ENCODE measurements at regions not wholly inside any gene's neighbourhood (a gene's known extent, or its start where the extent isn't known, plus 50 kb on each side); places are given as distances from the start of the nearest gene placed in this dataset.

GRCh38 chr20:63074182-63074581 is 67.4 kb upstream of the BHLHE23 start:
- 99% methylated on average over 8 of the region's 9 CpGs for WGBS (ENCODE audit: insufficient coverage)
- Histone ChIP-seq H3K27me3 (replicated peaks in 2 of 5; ENCODE audit: control insufficient read depth in 4 of 5, insufficient read depth in 5 of 5, low read length in 4 of 5) (peaks cover 4 to 63% (median 19%) of the 10 kb centered on the region in 5 experiments), H3K4me3 (ENCODE audit: control insufficient read depth in 1 of 7, extremely low read depth in 1 of 7, insufficient read depth in 4 of 7, low read depth in 2 of 7, low read length in 6 of 7) (no peak overlapping the region), H3K4me1 (ENCODE audit: control extremely low read depth in 1 of 4, control insufficient read depth in 4 of 4, insufficient read depth in 4 of 4, low read length in 3 of 4) (no peaks in the 10 kb centered on the region), H3K36me3 (ENCODE audit: control insufficient read depth in 4 of 4, insufficient read depth in 4 of 4, low read length in 3 of 4) (no peaks in the 10 kb centered on the region), H3K27ac (ENCODE audit: insufficient read depth in 1 of 2, low read depth in 1 of 2, low read length in 2 of 2, poor library complexity in 1 of 2, severe bottlenecking in 2 of 2) (no peak overlapping the region), H3K9me3 (ENCODE audit: control extremely low read depth in 1 of 5, control insufficient read depth in 4 of 5, insufficient read depth in 2 of 5, low read depth in 1 of 5, low read length in 4 of 5) (peaks cover 0 to 26% (median 5%) of the 10 kb centered on the region in 5 experiments)
- ChIA-PET CTCF (no interaction called here), POLR2A (no interaction called here)
- no peak for DNase-seq

- H3K27ac ChIP-seq (ENCODE audit: insufficient read depth in 1 of 2, low read depth in 1 of 2, low read length in 2 of 2, poor library complexity in 1 of 2, severe bottlenecking in 2 of 2), result no peak overlapping the region
- WGBS (ENCODE audit: insufficient coverage), result 78% methylated on average over 6 of the region's 6 CpGs
- no peak for DNase-seq
- POLR2A ChIA-PET, result no interaction called here
- peaks cover 4 to 67% (median 19%) of the 10 kb centered on the region in 5 experiments for H3K27me3 ChIP-seq (replicated peaks in 2 of 5; ENCODE audit: control insufficient read depth in 4 of 5, insufficient read depth in 5 of 5, low read length in 4 of 5)
- H3K9me3 ChIP-seq (ENCODE audit: control extremely low read depth in 1 of 5, control insufficient read depth in 4 of 5, insufficient read depth in 2 of 5, low read depth in 1 of 5, low read length in 4 of 5), result peaks cover 0 to 26% (median 5%) of the 10 kb centered on the region in 5 experiments
- CTCF ChIA-PET, result no interaction called here
- no peaks in the 10 kb centered on the region for H3K36me3 ChIP-seq (ENCODE audit: control insufficient read depth in 4 of 4, insufficient read depth in 4 of 4, low read length in 3 of 4)
- H3K4me3 ChIP-seq (ENCODE audit: control insufficient read depth in 1 of 7, extremely low read depth in 1 of 7, insufficient read depth in 4 of 7, low read depth in 2 of 7, low read length in 6 of 7), result no peak overlapping the region
- H3K4me1 ChIP-seq (ENCODE audit: control extremely low read depth in 1 of 4, control insufficient read depth in 4 of 4, insufficient read depth in 4 of 4, low read length in 3 of 4), result no peaks in the 10 kb centered on the region
Observed at GRCh38 chr20:63073738-63074065, 66.9 kb upstream of the BHLHE23 start.

- ChIA-PET POLR2A (no interaction called here), CTCF (interaction anchor here (0.6 kb wide), 1 partner anchor 54 kb away, joined by 3 read pairs; no protein-coding TSS in a partner anchor)
- H3K4me3 ChIP-seq (ENCODE audit: control insufficient read depth in 1 of 7, extremely low read depth in 1 of 7, insufficient read depth in 4 of 7, low read depth in 2 of 7, low read length in 6 of 7), result no peak overlapping the region
- H3K27me3 ChIP-seq (replicated peaks in 2 of 5; ENCODE audit: control insufficient read depth in 4 of 5, insufficient read depth in 5 of 5, low read length in 4 of 5), result peaks cover 4 to 70% (median 19%) of the 10 kb centered on the region in 5 experiments
- H3K9me3 ChIP-seq (ENCODE audit: control extremely low read depth in 1 of 5, control insufficient read depth in 4 of 5, insufficient read depth in 2 of 5, low read depth in 1 of 5, low read length in 4 of 5), result peaks cover 0 to 23% (median 5%) of the 10 kb centered on the region in 5 experiments
- no peak overlapping the region for H3K27ac ChIP-seq (ENCODE audit: insufficient read depth in 1 of 2, low read depth in 1 of 2, low read length in 2 of 2, poor library complexity in 1 of 2, severe bottlenecking in 2 of 2)
- no peaks in the 10 kb centered on the region for H3K4me1 ChIP-seq (ENCODE audit: control extremely low read depth in 1 of 4, control insufficient read depth in 4 of 4, insufficient read depth in 4 of 4, low read length in 3 of 4)
- H3K36me3 ChIP-seq (ENCODE audit: control insufficient read depth in 4 of 4, insufficient read depth in 4 of 4, low read length in 3 of 4), result no peaks in the 10 kb centered on the region
- WGBS (ENCODE audit: insufficient coverage), result 57% methylated on average over 13 of the region's 14 CpGs
- DNase-seq, result no peak
Observed at GRCh38 chr20:63072991-63073737, 66.4 kb upstream of the BHLHE23 start.

GRCh38 chr20:63072231-63072791 is 65.5 kb upstream of the BHLHE23 start:
- H3K4me1 ChIP-seq (ENCODE audit: control extremely low read depth in 1 of 4, control insufficient read depth in 4 of 4, insufficient read depth in 4 of 4, low read length in 3 of 4), result no peaks in the 10 kb centered on the region
- H3K4me3 ChIP-seq (ENCODE audit: control insufficient read depth in 1 of 7, extremely low read depth in 1 of 7, insufficient read depth in 4 of 7, low read depth in 2 of 7, low read length in 6 of 7), result no peak overlapping the region
- CTCF ChIA-PET, result interaction anchor here (0.6 kb wide), 1 partner anchor 55 kb away, joined by 3 read pairs; no protein-coding TSS in a partner anchor
- no peak overlapping the region for H3K27ac ChIP-seq (ENCODE audit: insufficient read depth in 1 of 2, low read depth in 1 of 2, low read length in 2 of 2, poor library complexity in 1 of 2, severe bottlenecking in 2 of 2)
- H3K9me3 ChIP-seq (ENCODE audit: control extremely low read depth in 1 of 5, control insufficient read depth in 4 of 5, insufficient read depth in 2 of 5, low read depth in 1 of 5, low read length in 4 of 5), result peaks cover 0 to 15% (median 5%) of the 10 kb centered on the region in 5 experiments
- 6% methylated on average over 29 of the region's 52 CpGs for WGBS (ENCODE audit: insufficient coverage)
- no peak for DNase-seq
- POLR2A ChIA-PET, result no interaction called here
- H3K27me3 ChIP-seq (replicated peaks in 2 of 5; ENCODE audit: control insufficient read depth in 4 of 5, insufficient read depth in 5 of 5, low read length in 4 of 5), result peaks cover 4 to 74% (median 19%) of the 10 kb centered on the region in 5 experiments
- no peaks in the 10 kb centered on the region for H3K36me3 ChIP-seq (ENCODE audit: control insufficient read depth in 4 of 4, insufficient read depth in 4 of 4, low read length in 3 of 4)

- Histone ChIP-seq H3K4me3 (ENCODE audit: control insufficient read depth in 1 of 7, extremely low read depth in 1 of 7, insufficient read depth in 4 of 7, low read depth in 2 of 7, low read length in 6 of 7) (no peak overlapping the region), H3K27ac (ENCODE audit: insufficient read depth in 1 of 2, low read depth in 1 of 2, low read length in 2 of 2, poor library complexity in 1 of 2, severe bottlenecking in 2 of 2) (no peak overlapping the region), H3K36me3 (ENCODE audit: control insufficient read depth in 4 of 4, insufficient read depth in 4 of 4, low read length in 3 of 4) (no peaks in the 10 kb centered on the region), H3K27me3 (replicated peaks in 2 of 5; ENCODE audit: control insufficient read depth in 4 of 5, insufficient read depth in 5 of 5, low read length in 4 of 5) (peaks cover 4 to 74% (median 19%) of the 10 kb centered on the region in 5 experiments), H3K9me3 (ENCODE audit: control extremely low read depth in 1 of 5, control insufficient read depth in 4 of 5, insufficient read depth in 2 of 5, low read depth in 1 of 5, low read length in 4 of 5) (peaks cover 0 to 14% (median 5%) of the 10 kb centered on the region in 5 experiments), H3K4me1 (ENCODE audit: control extremely low read depth in 1 of 4, control insufficient read depth in 4 of 4, insufficient read depth in 4 of 4, low read length in 3 of 4) (no peaks in the 10 kb centered on the region)
- WGBS (ENCODE audit: insufficient coverage), result 13% methylated on average over 28 of the region's 40 CpGs
- POLR2A ChIA-PET, result no interaction called here
- peak; percentile 30 to 44 (median 43) for DNase-seq
- CTCF ChIA-PET, result no interaction called here
Observed at GRCh38 chr20:63071541-63072181, 64.9 kb upstream of the BHLHE23 start.

DNA sequence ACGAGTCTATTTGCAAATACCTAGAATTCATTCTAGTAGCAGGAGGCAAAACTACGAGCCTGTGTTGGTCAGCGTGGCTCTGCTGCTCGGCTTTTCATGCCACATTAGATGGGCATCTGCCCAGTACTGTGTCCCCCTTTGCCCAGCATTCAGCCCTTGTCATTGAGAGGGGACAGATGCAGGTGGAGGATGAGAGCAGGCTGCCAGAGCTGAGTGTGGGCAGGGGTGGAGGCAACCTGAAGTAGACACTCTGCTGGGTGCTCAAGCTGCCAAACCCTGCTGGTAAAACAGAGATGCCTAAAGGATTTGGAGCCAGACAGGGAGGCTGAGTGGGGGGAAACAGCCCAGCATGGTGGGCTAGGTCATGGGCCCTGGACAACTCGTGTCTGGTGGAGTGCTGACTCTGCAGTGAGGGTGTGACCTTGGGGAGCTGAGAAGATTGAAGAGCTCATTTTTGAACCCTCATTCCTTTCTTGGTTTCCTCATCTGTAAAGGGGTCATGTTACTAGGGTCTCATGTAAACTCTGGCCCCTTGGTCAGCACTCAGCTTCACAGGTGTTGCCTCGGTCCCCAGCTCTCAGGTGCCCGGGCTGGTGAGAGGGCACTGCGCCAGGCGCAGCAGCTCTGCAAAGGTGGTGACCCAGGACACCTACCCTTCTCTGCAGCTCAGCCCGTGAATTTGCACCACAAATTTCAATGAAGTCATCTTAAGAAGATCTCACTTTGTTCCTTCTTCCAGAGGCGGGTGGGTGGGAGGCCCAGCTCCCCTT is 64.2 kb upstream of the BHLHE23 start:
- H3K9me3 ChIP-seq (ENCODE audit: control extremely low read depth in 1 of 5, control insufficient read depth in 4 of 5, insufficient read depth in 2 of 5, low read depth in 1 of 5, low read length in 4 of 5), result peaks cover 0 to 8% (median 2%) of the 10 kb centered on the region in 5 experiments
- ChIA-PET CTCF (interaction anchor here (0.8 kb wide), 1 partner anchor 14 kb away, joined by 3 read pairs; no protein-coding TSS in a partner anchor), POLR2A (no interaction called here)
- no peak overlapping the region for H3K4me3 ChIP-seq (ENCODE audit: control insufficient read depth in 1 of 7, extremely low read depth in 1 of 7, insufficient read depth in 4 of 7, low read depth in 2 of 7, low read length in 6 of 7)
- peaks cover 4 to 74% (median 19%) of the 10 kb centered on the region in 5 experiments for H3K27me3 ChIP-seq (replicated peaks in 2 of 5; ENCODE audit: control insufficient read depth in 4 of 5, insufficient read depth in 5 of 5, low read length in 4 of 5)
- no peak overlapping the region for H3K27ac ChIP-seq (ENCODE audit: insufficient read depth in 1 of 2, low read depth in 1 of 2, low read length in 2 of 2, poor library complexity in 1 of 2, severe bottlenecking in 2 of 2)
- WGBS (ENCODE audit: insufficient coverage), result 93% methylated on average over 9 of the region's 11 CpGs
- H3K4me1 ChIP-seq (ENCODE audit: control extremely low read depth in 1 of 4, control insufficient read depth in 4 of 4, insufficient read depth in 4 of 4, low read length in 3 of 4), result no peaks in the 10 kb centered on the region
- no peaks in the 10 kb centered on the region for H3K36me3 ChIP-seq (ENCODE audit: control insufficient read depth in 4 of 4, insufficient read depth in 4 of 4, low read length in 3 of 4)
- no peak for DNase-seq

Measured in common myeloid progenitor, CD34-positive (primary cell).